Activated naive CD4-positive, alpha-beta T cell treated with anti-CD3 and anti-CD28 coated beads for 36 hours (primary cell): ENCODE measurements at regions not wholly inside any gene's neighbourhood (a gene's known extent, or its start where the extent isn't known, plus 50 kb on each side); places are given as distances from the start of the nearest gene placed in this dataset.

Source experiments
- CTCF ChIA-PET: fragments of 350-600 bp; sonication (Branson Sonifier 250); formaldehyde crosslinking; loops from one replicate; lab custom pipeline; 2021; ENCODE audit warnings: antibody characterized with exemption; lab: Charles Lee
- DNase-seq: peaks from one replicate; pipeline ENCODE4 v3.0.0-alpha.2; 2020
- H3K27ac Mint-ChIP-seq: one replicate; pipeline ENCODE4 v1.8.0; 2021; ENCODE audit warnings: mild to moderate bottlenecking, mixed read lengths
- H3K27me3 Mint-ChIP-seq: one replicate; pipeline ENCODE4 v1.8.0; 2021; ENCODE audit warnings: low read depth, mixed read lengths
- H3K36me3 Mint-ChIP-seq: one replicate; pipeline ENCODE4 v1.8.0; 2021; ENCODE audit warnings: low read depth, mixed read lengths
- H3K4me1 Mint-ChIP-seq: one replicate; pipeline ENCODE4 v1.8.0; 2021; ENCODE audit warnings: low read depth, mixed read lengths
- H3K4me3 Mint-ChIP-seq: one replicate; pipeline ENCODE4 v1.8.0; 2021; ENCODE audit warnings: mild to moderate bottlenecking, moderate library complexity, mixed read lengths
- H3K9me3 Mint-ChIP-seq: one replicate; pipeline ENCODE4 v1.8.0; 2021; ENCODE audit warnings: mixed read lengths
- intact Hi-C: fragments of 100-400 bp; cut with micrococcal nuclease; formaldehyde crosslinking; loops from one replicate; pipeline ENCODE4 v1.15.1; 2023

- intact Hi-C loops: no loop called here
- Mint-ChIP-seq H3K27me3 (no peaks in the 10 kb centered on the region), H3K4me3 (no peak overlapping the region), H3K4me1 (no peaks in the 10 kb centered on the region), H3K9me3 (peaks cover 4% of the 10 kb centered on the region), H3K36me3 (no peaks in the 10 kb centered on the region), H3K27ac (no peak overlapping the region)
- CTCF ChIA-PET: no interaction called here
- no peak for DNase-seq
Observed at GRCh38 chr2:78068808-78069207, 546.6 kb upstream of the LRRTM4 start.

- no peak overlapping the region for H3K4me3 Mint-ChIP-seq
- H3K36me3 Mint-ChIP-seq: no peaks in the 10 kb centered on the region
- no peaks in the 10 kb centered on the region for H3K4me1 Mint-ChIP-seq
- no peak for DNase-seq
- no peak overlapping the region for H3K27ac Mint-ChIP-seq
- H3K27me3 Mint-ChIP-seq: no peaks in the 10 kb centered on the region
- CTCF ChIA-PET: no interaction called here
- H3K9me3 Mint-ChIP-seq: peaks cover 7% of the 10 kb centered on the region
- intact Hi-C loops: no loop called here
Observed at GRCh38 chr2:78070693-78071092, 548.5 kb upstream of the LRRTM4 start.

- H3K27me3 Mint-ChIP-seq: no peaks in the 10 kb centered on the region
- H3K4me1 Mint-ChIP-seq: no peaks in the 10 kb centered on the region
- CTCF ChIA-PET: no interaction called here
- H3K36me3 Mint-ChIP-seq: no peaks in the 10 kb centered on the region
- DNase-seq: no peak
- no peak overlapping the region for H3K4me3 Mint-ChIP-seq
- intact Hi-C loops: no loop called here
- no peak overlapping the region for H3K27ac Mint-ChIP-seq
- H3K9me3 Mint-ChIP-seq: peaks cover 20% of the 10 kb centered on the region
Observed at GRCh38 chr2:78077633-78078032, 555.5 kb upstream of the LRRTM4 start.

- H3K9me3 Mint-ChIP-seq: peaks cover 12% of the 10 kb centered on the region
- intact Hi-C loops: no loop called here
- no peak for DNase-seq
- CTCF ChIA-PET: no interaction called here
- H3K36me3 Mint-ChIP-seq: no peaks in the 10 kb centered on the region
- H3K4me1 Mint-ChIP-seq: no peaks in the 10 kb centered on the region
- H3K27ac Mint-ChIP-seq: no peak overlapping the region
- H3K27me3 Mint-ChIP-seq: no peaks in the 10 kb centered on the region
- H3K4me3 Mint-ChIP-seq: no peak overlapping the region
Observed at GRCh38 chr2:78082555-78082954, 560.4 kb upstream of the LRRTM4 start.

GRCh38 chr2:78093436-78093835, 571.3 kb upstream of the LRRTM4 start:
- no peak overlapping the region for H3K27ac Mint-ChIP-seq
- CTCF ChIA-PET: no interaction called here
- peaks cover 3% of the 10 kb centered on the region for H3K9me3 Mint-ChIP-seq
- intact Hi-C loops: no loop called here
- no peaks in the 10 kb centered on the region for H3K36me3 Mint-ChIP-seq
- H3K27me3 Mint-ChIP-seq: no peaks in the 10 kb centered on the region
- no peaks in the 10 kb centered on the region for H3K4me1 Mint-ChIP-seq
- no peak for DNase-seq
- no peak overlapping the region for H3K4me3 Mint-ChIP-seq

- no peaks in the 10 kb centered on the region for H3K36me3 Mint-ChIP-seq
- no peak for DNase-seq
- intact Hi-C loops: no loop called here
- H3K9me3 Mint-ChIP-seq: peaks cover 10% of the 10 kb centered on the region
- H3K4me3 Mint-ChIP-seq: no peak overlapping the region
- CTCF ChIA-PET: no interaction called here
- no peaks in the 10 kb centered on the region for H3K27me3 Mint-ChIP-seq
- H3K4me1 Mint-ChIP-seq: no peaks in the 10 kb centered on the region
- no peak overlapping the region for H3K27ac Mint-ChIP-seq
Observed at GRCh38 chr2:78109272-78109671, 587.1 kb upstream of the LRRTM4 start.

GRCh38 chr2:78115291-78115690, 593.1 kb upstream of the LRRTM4 start:
- intact Hi-C loops: no loop called here
- CTCF ChIA-PET: no interaction called here
- no peak overlapping the region for H3K27ac Mint-ChIP-seq

GRCh38 chr2:78118037-78118436, 595.9 kb upstream of the LRRTM4 start:
- Mint-ChIP-seq H3K4me3 (no peak overlapping the region), H3K27ac (no peak overlapping the region), H3K9me3 (peaks cover 8% of the 10 kb centered on the region), H3K36me3 (no peaks in the 10 kb centered on the region), H3K4me1 (no peaks in the 10 kb centered on the region), H3K27me3 (no peaks in the 10 kb centered on the region)
- CTCF ChIA-PET: interaction anchor here (0.7 kb wide), 1 partner anchor 247 kb away, joined by 3 read pairs; no protein-coding TSS in a partner anchor
- no peak for DNase-seq
- intact Hi-C loops: no loop called here

More at GRCh38 chr2:78115291-78115690, 593.1 kb upstream of the LRRTM4 start:
- Mint-ChIP-seq H3K27me3 (no peaks in the 10 kb centered on the region), H3K36me3 (no peaks in the 10 kb centered on the region), H3K4me3 (no peak overlapping the region), H3K9me3 (peaks cover 8% of the 10 kb centered on the region), H3K4me1 (no peaks in the 10 kb centered on the region)
- no peak for DNase-seq

GRCh38 chr2:78120275-78120674, 598.1 kb upstream of the LRRTM4 start:
- no peak overlapping the region for H3K4me3 Mint-ChIP-seq
- no peak overlapping the region for H3K27ac Mint-ChIP-seq
- H3K27me3 Mint-ChIP-seq: no peaks in the 10 kb centered on the region
- no peaks in the 10 kb centered on the region for H3K4me1 Mint-ChIP-seq
- no peak for DNase-seq
- intact Hi-C loops: no loop called here
- no peaks in the 10 kb centered on the region for H3K36me3 Mint-ChIP-seq
- CTCF ChIA-PET: no interaction called here
- H3K9me3 Mint-ChIP-seq: peaks cover 6% of the 10 kb centered on the region

GRCh38 chr2:78125042-78125441, 602.9 kb upstream of the LRRTM4 start:
- Mint-ChIP-seq H3K4me1 (no peaks in the 10 kb centered on the region), H3K4me3 (no peak overlapping the region), H3K36me3 (no peaks in the 10 kb centered on the region), H3K9me3 (peaks cover 2% of the 10 kb centered on the region), H3K27me3 (no peaks in the 10 kb centered on the region), H3K27ac (no peak overlapping the region)
- no peak for DNase-seq
- intact Hi-C loops: no loop called here
- CTCF ChIA-PET: no interaction called here

GRCh38 chr2:78127424-78127823, 605.2 kb upstream of the LRRTM4 start:
- Mint-ChIP-seq H3K4me1 (no peaks in the 10 kb centered on the region), H3K27me3 (no peaks in the 10 kb centered on the region), H3K36me3 (no peaks in the 10 kb centered on the region), H3K27ac (no peak overlapping the region), H3K4me3 (no peak overlapping the region), H3K9me3 (peaks cover 2% of the 10 kb centered on the region)
- DNase-seq: no peak
- intact Hi-C loops: no loop called here
- CTCF ChIA-PET: no interaction called here

GRCh38 chr2:78132391-78133370, 610.5 kb upstream of the LRRTM4 start:
- Mint-ChIP-seq H3K27me3 (no peaks in the 10 kb centered on the region), H3K4me3 (no peak overlapping the region), H3K27ac (no peak overlapping the region), H3K36me3 (no peaks in the 10 kb centered on the region), H3K9me3 (peaks cover 3% of the 10 kb centered on the region), H3K4me1 (no peaks in the 10 kb centered on the region)
- CTCF ChIA-PET: no interaction called here
- no peak for DNase-seq
- intact Hi-C loops: no loop called here

GRCh38 chr2:78145395-78145996, 623.3 kb upstream of the LRRTM4 start:
- CTCF ChIA-PET: no interaction called here
- Mint-ChIP-seq H3K27ac (no peak overlapping the region), H3K9me3 (peaks cover 4% of the 10 kb centered on the region), H3K4me1 (no peaks in the 10 kb centered on the region), H3K4me3 (no peak overlapping the region), H3K27me3 (no peaks in the 10 kb centered on the region), H3K36me3 (no peaks in the 10 kb centered on the region)
- no peak for DNase-seq
- intact Hi-C loops: no loop called here
